ENCODE measurements at regions not wholly inside any gene's neighbourhood (a gene's known extent, or its start where the extent isn't known, plus 50 kb on each side); places are given as distances from the start of the nearest gene placed in this dataset.
A peak's percentile ranks its signal among the peaks of the same experiment; 100 is the strongest.
"Not testable (repeated sequence)": the region's sequence is repeated elsewhere in the genome, so short reads cannot be mapped to it uniquely, and the experiment has no call there.

- DNase-seq, result no peak
Observed at GRCh38 chr1:224061436-224061835, 52.5 kb upstream of the FBXO28 start.

GRCh38 chr1:224059897-224060427 lies 53.9 kb upstream of the FBXO28 start:
- DNase-seq, result no peak

GRCh38 chr1:224058303-224058702 lies 55.6 kb upstream of the FBXO28 start:
- peak; percentile 53 for DNase-seq

- no peak for DNase-seq
Observed at GRCh38 chr1:224057461-224058199, 56.3 kb upstream of the FBXO28 start.

- no peak for DNase-seq
Observed at GRCh38 chr1:224054611-224055010, 59.3 kb upstream of the FBXO28 start.

GRCh38 chr1:224054012-224054411 lies 59.9 kb upstream of the FBXO28 start:
- no peak for DNase-seq

- no peak for DNase-seq
Observed at GRCh38 chr1:224053456-224053855, 60.5 kb upstream of the FBXO28 start.

GRCh38 chr1:224052772-224053171 lies 61.1 kb upstream of the FBXO28 start:
- DNase-seq, result peak; percentile 83

- not testable (repeated sequence) for DNase-seq
Observed at GRCh38 chr1:224051782-224052181, 62.1 kb upstream of the FBXO28 start.

- DNase-seq, result no peak
Observed at GRCh38 chr1:224051086-224051406, 62.9 kb upstream of the FBXO28 start.

- peak; percentile 52 for DNase-seq
Observed at GRCh38 chr1:224047538-224047937, 66.4 kb upstream of the FBXO28 start.

- DNase-seq, result no peak
Observed at GRCh38 chr1:224045556-224045955, 68.4 kb upstream of the FBXO28 start.

- no peak for DNase-seq
Observed at GRCh38 chr1:224044420-224044819, 69.5 kb upstream of the FBXO28 start.

GRCh38 chr1:224042557-224043118 lies 71.3 kb upstream of the FBXO28 start:
- no peak for DNase-seq

GRCh38 chr1:224041032-224041431 lies 72.9 kb upstream of the FBXO28 start:
- DNase-seq, result no peak

- not testable (repeated sequence) for DNase-seq
Observed at GRCh38 chr1:224040423-224040822, 73.5 kb upstream of the FBXO28 start.

GRCh38 chr1:224040006-224040405 lies 73.9 kb upstream of the FBXO28 start:
- not testable (repeated sequence) for DNase-seq

- DNase-seq, result not testable (repeated sequence)
Observed at GRCh38 chr1:224038832-224039231, 75.1 kb upstream of the FBXO28 start.

GRCh38 chr1:224037362-224037761 lies 76.5 kb upstream of the FBXO28 start:
- not testable (repeated sequence) for DNase-seq

GRCh38 chr1:224032608-224033276 lies 81.2 kb upstream of the FBXO28 start:
- not testable (repeated sequence) for DNase-seq

- DNase-seq, result not testable (repeated sequence)
Observed at GRCh38 chr1:224031986-224032385, 81.9 kb upstream of the FBXO28 start.

GRCh38 chr1:224030257-224030656 lies 83.7 kb upstream of the FBXO28 start:
- not testable (repeated sequence) for DNase-seq

- DNase-seq, result not testable (repeated sequence)
Observed at GRCh38 chr1:224029286-224030025, 84.5 kb upstream of the FBXO28 start.

Data from EL (cell line).